Left lobe of liver (tissue), 2 donors: ENCODE measurements at regions not wholly inside any gene's neighbourhood (a gene's known extent, or its start where the extent isn't known, plus 50 kb on each side); places are given as distances from the start of the nearest gene placed in this dataset.
"Not testable (repeated sequence)": the region's sequence is repeated elsewhere in the genome, so short reads cannot be mapped to it uniquely, and the experiment has no call there.

ENCODE experiments used
- ATAC-seq: fragments of 200-7000 bp; cut with Tn5 transposase; one replicate; pipeline ENCODE4 v1.9.1; 2020; ENCODE audit warnings: mild to moderate bottlenecking, moderate library complexity
- DNase-seq: peaks from one replicate; pipeline ENCODE4 v3.0.0-alpha.2; 2020; ENCODE audit warnings: low spot score
- donor health status: DM: no; HTN: no; CAD: no; lungs with moderate emphysema.
- donor health status: DM: no; HTN: yes; CAD: no.

DNA sequence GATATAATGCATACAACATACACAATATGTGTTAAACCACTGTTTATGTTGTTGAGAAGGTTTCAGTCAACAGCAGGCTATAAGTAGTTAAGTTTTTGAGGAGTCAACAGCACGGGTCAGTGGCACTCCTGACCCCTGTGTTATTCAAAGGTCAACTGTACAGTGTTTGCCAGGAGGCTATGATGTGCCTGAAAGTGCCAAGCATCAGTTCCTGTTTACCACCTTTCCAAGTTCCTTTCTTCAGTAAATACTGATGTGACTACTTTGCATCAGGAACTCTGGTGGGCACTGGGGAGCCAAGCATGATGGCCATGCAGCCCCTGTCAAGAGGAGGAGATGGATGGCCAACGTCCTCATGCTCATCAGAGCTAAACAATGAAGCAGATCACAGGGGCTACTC lies 224.4 kb upstream of the EXOC2 start:
- DNase-seq (no peak), ATAC-seq (peak; percentile 48)

DNA sequence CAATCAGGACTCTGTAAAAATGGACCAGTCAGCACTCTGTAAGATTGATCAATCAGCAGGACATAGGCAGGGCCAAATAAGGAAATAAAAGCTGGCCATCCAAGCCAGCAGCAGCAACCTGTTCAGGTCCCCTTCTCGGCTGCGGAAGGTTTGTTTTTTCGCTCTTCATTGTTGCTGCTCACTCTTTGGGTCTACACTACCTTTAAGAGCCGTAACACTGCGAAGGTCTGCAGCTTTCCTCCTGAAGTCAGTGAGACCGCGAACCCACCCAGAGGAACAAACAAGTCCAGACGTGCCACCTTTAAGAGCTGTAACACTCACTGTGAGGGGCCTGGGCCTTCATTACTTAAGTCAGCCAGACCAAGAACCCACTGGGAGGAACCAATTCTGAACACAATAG lies 223.2 kb upstream of the EXOC2 start:
- no peak for DNase-seq
- ATAC-seq: no peak

DNA sequence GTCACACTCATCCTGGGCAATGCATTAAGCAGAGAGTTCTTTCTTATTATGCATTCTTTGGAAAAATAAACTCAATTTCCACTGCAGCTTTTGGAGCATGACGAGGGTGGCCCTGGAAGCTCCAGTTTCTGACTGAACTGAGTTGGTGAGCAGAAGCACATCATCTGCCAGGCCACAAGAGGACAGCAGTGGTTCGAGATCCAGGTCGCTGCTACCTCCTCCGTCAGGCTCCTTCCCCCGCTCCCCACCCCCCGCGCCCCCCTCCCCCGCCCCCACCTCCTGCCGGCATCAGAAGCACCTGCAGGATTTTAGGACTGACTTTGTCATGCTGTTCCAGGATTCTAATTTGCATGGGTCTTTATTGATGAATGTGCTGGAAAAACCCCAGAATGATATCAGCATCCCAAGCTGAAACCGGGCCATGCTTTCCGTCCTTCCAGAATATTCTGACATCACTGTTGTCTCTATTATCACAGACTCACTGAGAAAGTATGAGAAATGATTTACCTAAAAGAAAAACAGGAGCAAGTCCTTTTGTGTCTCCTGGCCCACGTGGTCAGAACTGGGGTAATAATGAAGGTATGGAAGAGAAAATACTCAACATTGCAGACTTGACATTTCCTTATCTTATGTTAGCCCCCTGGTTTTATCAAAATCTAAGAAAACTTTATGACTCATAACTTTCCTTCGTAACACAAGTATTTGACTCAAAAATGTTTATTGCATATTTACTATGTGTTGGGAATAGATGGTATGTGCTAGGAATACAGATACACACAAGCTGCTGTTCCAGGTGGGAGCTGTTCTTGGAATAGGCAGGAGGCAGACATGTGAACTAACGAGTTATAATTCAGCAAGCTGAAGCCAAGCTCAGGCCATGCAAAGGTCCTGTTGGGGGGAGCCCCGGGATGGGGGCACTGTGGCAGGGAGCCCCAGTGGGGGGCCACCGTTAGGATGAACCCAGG lies 220.2 kb upstream of the EXOC2 start:
- ATAC-seq: peak; percentile 91
- DNase-seq: no peak

DNA sequence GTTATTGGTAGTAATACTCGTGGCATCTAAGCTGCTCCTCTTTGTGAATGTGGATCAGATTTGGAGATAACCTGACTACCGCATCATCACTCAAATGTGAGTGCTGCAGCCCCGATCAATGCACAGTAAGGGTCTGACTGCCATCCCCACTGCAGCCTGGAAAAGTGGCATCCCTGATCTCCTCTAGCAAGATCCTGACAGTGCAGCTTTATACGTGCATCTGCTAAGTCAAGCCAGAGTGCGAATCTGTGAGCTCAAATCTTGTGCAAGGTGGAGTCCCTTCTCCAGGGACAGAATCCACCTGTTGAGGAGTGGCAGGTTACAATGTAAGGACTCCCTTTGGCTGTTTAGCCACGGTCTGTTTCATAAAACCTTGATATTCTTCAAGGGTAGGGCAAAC lies 215.0 kb upstream of the EXOC2 start:
- ATAC-seq (no peak), DNase-seq (no peak)

DNA sequence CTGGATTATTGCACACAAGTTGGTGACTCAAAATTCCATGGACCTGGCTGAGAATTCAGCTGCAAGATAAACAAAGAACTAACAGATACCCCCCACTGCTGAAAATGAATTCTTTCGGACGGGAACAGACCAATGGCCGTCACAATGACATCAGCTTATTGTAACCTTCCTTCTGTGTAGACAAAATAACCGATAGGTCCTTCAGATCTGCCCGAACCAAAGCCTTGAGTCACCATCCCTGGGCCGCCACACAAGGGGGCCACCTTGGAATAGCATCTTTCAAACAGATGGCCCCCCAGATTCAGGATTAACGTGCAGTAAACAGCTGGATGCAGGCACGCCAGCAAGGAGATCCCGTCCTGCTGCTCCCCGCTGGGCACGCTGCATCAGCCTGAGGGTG lies 214.0 kb upstream of the EXOC2 start:
- DNase-seq (no peak), ATAC-seq (no peak)

DNA sequence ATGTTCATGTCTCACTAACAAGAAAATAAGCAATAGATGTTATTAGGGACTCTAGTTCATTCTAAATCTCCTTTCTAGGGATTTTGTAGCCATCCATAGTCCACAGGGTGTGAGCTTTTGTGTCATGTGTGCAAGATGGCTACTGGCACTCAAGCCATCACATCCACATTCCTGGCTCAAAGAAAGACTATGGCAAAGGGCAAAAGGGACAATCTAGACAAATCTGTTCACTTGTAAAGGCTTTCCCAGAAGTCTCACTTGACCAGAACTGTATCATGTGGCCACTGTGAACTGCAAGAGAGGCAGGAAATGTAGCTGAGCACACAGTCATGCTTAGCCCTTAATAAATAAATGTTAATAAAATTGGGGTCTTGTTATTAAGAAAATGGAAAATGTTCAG lies 212.6 kb upstream of the EXOC2 start:
- DNase-seq (no peak), ATAC-seq (no peak)

DNA sequence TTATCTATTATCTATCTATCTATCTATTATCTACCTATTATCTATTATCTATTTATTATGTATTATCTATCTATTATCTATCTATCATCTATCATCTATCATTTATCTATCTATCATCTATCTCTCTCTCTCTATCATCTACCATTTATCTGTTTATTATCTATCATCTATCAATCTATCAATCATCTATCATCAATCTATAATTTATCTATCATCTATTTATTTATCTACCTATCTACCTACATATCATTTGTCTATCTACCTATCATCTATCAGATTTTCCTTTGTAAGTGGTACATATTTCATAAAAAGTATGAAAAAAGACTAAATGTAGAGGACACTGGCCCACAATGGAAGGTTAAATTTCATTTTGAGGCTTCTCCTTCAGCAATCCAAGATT lies 212.1 kb upstream of the EXOC2 start:
- ATAC-seq: no peak
- DNase-seq: no peak

DNA sequence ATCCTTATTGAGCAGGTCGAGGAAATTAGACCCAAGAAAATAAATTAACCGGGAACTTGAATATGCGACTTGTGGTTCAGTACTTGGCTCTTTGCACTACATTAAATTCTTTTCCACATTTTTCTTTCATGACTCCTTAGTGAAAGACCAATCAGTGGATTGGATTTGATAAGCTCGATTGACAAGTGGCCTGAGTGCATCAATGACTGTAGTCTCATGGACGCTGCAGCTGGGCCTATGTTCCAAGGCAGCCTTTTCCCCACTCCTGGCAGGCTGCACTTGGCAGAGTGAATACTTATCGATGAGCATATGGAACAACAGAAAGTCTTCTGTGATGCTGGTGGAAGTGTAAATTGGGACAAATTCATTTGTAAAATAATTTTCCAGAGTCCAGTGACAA lies 210.8 kb upstream of the EXOC2 start:
- ATAC-seq: no peak
- no peak for DNase-seq

DNA sequence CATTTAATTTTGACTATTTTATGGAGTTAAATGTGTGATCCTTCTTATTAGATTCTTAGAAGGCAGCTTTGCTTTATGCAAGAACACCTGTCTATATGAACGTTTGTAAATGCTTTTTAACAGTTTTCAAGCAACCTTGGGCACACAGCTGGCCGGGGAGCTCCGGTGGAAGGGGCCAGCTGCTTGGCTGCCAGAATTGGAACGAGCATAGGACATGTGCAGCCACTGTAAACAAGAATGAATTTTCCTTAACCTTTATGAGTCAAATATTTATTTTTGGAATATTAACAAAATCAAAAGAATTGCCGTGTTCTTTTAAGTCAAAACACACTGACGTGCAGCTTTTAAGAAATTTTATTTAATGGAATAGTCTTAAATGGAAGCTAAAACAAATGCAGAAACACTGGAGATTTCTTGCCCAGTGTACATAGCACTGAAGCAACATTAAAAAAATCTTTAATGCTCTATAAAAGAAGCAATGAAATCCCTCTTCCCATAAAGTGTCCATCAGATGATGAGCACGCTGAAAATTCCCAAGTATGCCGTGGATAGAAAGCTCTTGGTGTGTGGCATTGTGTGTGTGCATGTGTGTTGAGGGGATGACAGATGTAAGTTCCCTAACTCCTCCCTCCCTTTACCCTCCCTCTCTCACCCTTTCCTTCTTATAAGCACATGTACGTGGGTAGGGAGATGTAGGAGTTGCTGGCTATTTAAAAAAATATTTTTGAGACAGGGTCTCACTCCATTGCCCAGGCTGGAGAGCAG lies 208.9 kb upstream of the EXOC2 start:
- DNase-seq (peak; percentile 64), ATAC-seq (peak; percentile 64)

DNA sequence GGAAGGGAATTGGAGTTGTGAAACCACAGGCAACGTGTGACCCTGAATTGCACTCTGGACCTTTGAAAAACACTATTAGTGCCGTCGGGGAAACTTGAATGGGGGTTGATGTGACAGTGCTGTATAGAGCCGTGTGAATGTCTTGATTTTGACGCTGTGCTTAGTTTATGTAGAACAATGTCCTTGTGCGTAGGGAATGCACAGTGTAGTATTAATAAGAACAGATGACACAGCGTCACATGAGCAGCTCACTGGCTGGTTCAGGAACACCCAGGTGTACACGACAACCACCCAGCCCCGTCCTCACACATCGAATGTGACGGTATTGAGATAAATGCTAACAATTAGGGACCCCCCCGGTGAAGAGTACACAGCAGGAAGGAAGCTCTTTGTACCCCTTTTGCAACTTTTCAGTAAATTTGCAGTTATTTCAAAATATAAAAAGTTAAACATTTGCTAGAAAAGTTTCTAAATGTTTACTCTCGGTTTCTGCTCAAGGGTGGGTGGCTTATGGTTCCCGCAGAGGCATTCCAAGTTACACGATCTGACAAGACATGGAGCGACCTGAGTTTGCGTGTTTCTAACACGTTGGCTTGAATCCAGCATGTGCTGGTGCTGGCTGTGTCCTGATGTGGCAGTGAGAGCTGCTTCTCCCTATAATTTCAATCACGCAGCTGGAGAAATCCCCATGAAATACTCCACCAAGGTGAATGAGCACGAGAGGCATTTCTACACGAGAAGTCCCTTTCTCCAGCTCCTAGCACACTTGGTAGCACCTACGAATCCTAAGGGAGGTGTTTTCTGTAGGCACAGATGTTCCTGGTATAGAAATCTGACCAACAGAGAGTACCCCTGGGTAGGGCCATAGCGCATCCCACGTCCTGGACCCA lies 208.0 kb upstream of the EXOC2 start:
- peak; percentile 80 for ATAC-seq
- peak; percentile 78 for DNase-seq

DNA sequence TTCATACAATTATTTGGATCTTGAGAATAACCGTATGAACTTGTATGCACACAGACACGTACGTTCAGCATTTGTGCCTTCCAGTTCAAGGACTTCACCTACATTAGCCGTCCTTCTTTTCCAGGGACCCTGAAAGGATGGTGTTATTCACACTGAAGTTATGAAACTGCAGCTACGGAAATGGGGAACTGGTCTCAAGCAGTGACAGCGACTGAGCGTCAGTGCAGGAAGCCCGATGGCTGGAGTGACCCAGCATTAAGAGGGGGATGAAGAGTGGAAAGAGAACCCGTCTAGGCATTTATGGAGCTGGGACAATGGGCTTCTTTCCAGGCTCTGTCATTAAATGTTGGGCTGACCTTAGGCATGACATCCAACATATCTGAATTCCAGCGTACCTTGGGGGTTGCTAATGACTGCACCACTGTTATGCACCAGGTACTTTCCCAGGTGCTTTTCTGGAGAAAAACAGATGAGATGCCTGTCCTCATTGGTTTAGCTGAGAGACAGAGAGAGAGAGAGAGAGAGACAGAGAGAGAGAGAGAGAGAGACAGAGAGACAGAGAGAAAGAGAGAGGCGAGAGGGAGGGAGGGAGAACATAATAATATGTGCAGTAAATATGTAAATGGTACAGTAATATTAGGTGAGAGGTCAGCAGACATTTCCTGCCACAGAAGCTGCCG lies 204.7 kb upstream of the EXOC2 start:
- DNase-seq (no peak), ATAC-seq (no peak)

DNA sequence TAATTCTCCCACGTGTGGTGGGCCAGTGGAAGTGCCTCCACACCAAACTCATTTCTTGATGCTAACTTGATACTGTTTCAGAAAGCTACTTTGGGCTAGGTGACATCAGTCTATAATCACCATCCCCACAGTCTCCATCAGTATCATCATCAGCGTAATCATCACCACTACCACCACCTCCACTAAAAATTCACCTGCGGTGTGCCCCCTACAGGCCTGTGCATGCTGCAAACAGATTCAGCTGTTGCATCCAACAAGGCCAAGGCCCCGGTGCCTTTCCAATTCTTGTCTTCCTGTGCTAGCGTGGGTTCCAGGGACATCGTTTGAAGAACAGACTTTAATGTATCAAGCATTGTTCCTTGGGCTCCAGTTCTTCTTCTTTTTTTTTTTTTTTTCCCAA lies 201.3 kb upstream of the EXOC2 start:
- ATAC-seq: no peak
- DNase-seq: no peak

DNA sequence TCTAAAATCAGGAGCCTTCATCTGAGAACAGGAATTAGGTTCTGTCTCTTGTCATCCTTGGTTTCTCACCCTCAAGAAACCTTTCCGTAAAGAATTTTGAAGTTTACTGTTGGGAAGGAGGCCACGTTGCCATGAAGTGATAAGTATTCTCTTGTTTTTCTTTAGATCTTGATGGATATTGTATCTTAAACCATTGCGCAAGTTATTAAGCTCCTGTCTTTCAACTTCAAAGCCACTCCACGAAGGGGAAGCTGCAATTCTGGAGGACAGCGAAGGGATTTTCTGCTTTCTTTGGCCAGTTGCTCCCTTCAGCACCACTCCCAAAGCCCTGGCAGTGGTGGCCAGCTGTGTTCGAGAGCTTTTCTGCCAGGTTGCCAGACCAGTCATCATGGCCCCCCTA lies 198.1 kb upstream of the EXOC2 start:
- DNase-seq (no peak), ATAC-seq (no peak)

DNA sequence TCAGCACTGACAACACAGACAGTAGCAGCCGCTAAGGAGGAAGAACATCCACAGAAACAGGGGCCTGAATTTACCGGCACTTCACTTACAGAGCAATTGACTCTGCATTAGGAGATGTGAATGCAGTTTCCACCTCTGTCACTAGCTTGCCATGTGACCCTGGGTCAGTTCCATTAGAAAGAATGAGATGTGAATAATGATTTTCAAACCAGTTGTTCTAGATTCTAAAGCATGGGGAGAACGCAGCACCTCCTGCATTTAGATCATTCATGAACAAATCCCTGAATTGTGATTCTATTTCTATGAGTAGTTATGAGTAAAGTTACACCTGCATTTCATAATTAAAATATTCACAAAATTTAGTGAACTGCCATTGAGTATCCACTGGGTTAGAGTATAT lies 197.3 kb upstream of the EXOC2 start:
- no peak for DNase-seq
- ATAC-seq: no peak

DNA sequence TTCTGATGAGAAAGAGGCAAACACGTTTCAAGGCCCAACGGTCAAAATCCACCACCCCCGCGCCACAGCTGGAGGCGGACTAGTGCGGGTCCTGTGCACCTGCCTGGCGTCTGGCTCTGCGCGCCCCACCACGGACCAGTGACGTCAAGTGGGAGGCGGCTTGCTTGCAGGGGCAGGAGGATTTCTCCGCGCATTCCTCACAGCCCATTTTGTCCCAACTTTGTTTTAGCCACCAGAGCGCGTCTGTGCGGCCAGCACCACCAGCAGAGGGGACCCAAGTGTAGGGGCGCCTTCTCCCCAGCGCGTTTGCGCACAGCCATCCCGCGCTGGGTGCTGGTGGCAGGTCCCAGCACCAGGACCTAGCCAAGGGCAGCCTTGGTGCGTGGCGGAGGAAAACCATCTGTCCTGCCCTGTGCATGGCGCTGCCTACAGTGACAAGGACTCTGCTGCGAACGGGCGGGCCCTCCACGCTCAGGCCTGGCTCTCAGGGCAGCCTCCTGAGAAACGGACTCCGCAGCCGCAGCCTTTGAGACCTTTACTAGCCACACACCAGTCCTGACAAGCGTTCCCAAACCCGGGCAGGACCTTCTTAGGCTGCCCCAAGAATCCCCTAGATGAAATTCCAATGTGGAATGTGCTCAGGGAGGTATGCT lies 194.8 kb upstream of the EXOC2 start:
- ATAC-seq: no peak
- no peak for DNase-seq

DNA sequence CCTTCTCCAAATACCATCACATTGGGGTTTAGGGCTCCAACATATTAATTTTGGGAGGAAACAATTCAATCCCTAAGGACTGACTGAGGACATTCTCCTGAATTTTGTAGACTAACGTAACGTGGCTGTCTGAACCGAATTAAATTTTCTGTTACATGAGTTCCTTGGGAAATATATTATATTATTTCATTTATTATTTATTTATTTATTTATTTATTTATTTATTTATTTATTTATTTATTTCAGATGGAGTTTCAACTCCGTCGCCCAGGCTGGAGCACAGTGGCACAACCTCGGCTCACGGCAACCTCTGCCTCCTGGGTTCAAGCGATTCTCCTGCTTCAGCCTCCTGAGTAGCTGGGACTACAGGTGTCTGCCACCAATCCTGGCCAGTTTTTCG lies 193.2 kb upstream of the EXOC2 start:
- ATAC-seq, DNase-seq: not testable (repeated sequence)

DNA sequence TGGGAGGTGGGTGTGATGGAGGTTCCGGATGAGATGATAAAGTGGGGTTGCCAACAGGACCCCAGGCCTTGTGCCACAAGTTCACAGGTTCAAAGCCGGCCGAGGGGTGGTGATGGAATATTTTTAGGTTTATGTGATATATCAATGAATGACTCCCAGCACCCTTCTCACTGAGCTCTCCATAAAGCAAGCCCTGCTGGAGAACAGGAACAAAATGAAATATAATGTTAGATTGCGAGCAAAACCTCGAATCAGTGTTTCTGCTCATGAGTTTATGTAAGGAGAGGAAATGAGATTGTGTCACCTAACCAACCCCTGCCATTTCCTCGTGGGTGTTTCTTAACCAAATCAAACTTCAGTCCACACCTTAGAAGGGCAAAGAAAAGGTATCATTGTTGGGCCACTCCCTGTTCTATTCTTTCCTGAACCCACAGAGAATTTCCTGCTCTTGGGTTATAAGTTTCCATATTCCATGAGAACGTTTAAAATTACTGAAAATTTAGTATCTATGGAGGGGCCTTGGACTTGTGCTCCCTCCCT lies 192.2 kb upstream of the EXOC2 start:
- DNase-seq: no peak

DNA sequence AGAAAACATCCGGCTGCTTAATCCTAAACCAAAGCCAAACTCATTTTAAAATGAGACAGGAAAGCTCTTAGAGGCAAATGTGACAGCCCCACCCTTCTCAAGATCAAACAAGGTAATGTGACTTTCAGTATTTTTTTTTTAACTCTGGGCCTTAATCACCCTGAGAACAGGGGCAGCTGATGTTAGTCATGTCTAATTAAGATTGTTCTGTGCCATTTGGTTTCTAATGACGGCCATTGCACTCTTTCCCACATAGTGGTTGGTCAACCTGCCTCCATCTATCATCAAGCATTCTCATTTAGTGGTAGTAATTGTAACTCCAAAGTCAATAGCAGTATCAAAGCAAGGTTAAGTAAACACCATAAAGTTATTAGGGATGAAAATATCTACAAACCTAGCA lies 191.6 kb upstream of the EXOC2 start:
- DNase-seq (no peak), ATAC-seq (no peak)

More for the DNA sequence above, 192.2 kb upstream of the EXOC2 start:
- no peak for ATAC-seq

DNA sequence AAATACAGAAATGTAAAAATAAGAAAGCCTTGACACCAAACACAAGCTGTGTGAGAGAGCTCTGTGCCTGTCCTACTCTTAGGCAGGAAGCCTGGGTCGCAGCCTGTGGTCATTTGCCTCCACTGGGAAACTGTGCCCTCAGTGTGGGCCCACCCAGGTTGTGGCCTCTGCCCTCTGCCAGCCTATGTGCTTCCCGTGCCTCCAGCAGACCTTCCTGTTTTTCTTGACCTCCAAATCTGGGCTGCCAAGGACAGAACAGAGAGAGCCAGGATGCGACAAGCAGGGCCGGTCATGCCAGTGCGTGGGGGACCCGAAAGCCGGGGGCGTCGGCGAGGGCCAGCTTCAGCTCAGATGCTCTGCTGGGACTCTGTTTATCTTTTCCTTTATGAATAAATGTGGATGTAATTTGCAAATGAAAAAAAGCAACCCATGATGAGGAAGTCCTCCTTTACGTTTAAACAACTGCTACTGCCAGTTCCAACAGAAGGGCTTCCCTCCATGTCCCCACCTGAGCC lies 189.2 kb upstream of the EXOC2 start:
- ATAC-seq (no peak), DNase-seq (no peak)

DNA sequence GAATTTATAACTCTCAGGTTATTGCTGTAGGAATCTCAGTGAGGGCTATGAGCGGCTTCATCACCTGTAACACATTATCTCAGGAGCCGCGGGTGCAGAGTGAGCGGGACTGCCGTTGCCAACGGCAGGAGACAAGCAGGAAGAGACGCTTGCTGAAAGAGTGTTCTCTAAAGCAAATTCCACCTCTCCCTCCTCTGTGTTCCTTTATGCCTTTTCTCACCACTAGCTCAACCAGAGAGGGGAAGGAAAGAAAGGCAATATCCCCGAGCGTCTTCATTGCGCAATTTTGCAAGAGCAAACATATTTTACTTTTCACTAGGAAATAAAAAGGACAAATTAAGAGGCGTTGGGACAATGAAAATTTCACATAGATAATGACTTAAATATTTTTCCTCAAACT lies 185.2 kb upstream of the EXOC2 start:
- DNase-seq (no peak), ATAC-seq (no peak)
